Stomach (tissue), 4 donors: ENCODE measurements at regions not wholly inside any gene's neighbourhood (a gene's known extent, or its start where the extent isn't known, plus 50 kb on each side); places are given as distances from the start of the nearest gene placed in this dataset.

ENCODE experiments used
- CTCF ChIP-seq, 7 experiments: fragments of 450-650 bp in 4 of 7; fragments of 200-600 bp in 3 of 7; sonication (generic) in 3 of 7; IDR thresholded peaks; one replicate each; pipeline ENCODE4 v1.5.1; 2016 to 2019; ENCODE audit warnings: antibody characterized with exemption in 7 of 7, control low read depth in 2 of 7, mild to moderate bottlenecking in 1 of 7
- EP300 ChIP-seq: sonication (generic); formaldehyde crosslinking; IDR thresholded peaks from one replicate; pipeline ENCODE4 v1.6.1; 2017; ENCODE audit warnings: antibody characterized with exemption
- POLR2A ChIP-seq, 4 donors: fragments of 450-650 bp; IDR thresholded peaks; one replicate each; pipeline ENCODE4 v1.6.1; 2016; ENCODE audit warnings: antibody characterized with exemption in 4 of 4, control low read depth in 2 of 4, mild to moderate bottlenecking in 1 of 4, moderate library complexity in 1 of 4

GRCh38 chr10:43879742-43880141 lies 231.1 kb upstream of the ZNF32 start:
- TF ChIP-seq CTCF (IDR thresholded peaks at IDR 0.05) (no peak), POLR2A (IDR thresholded peaks at IDR 0.05) (no peak), EP300 (no peak)
